Prostate gland (tissue), 2 donors: ENCODE measurements at regions not wholly inside any gene's neighbourhood (a gene's known extent, or its start where the extent isn't known, plus 50 kb on each side); places are given as distances from the start of the nearest gene placed in this dataset.

Experiments used
- CTCF ChIP-seq, 4 experiments: fragments of 200-600 bp in 2 of 4; fragments of 450-650 bp in 2 of 4; sonication (generic) in 2 of 4; IDR thresholded peaks; 1 replicate in 3 of 4; 2 replicates in 1 of 4; pipeline ENCODE4 v1.5.1; 2016 to 2019; ENCODE audit warnings: antibody characterized with exemption in 4 of 4, mild to moderate bottlenecking in 2 of 4, moderate library complexity in 2 of 4
- POLR2A ChIP-seq: fragments of 450-650 bp; IDR thresholded peaks from one replicate; pipeline ENCODE4 v1.6.1; 2016; ENCODE audit warnings: antibody characterized with exemption, mild to moderate bottlenecking

- TF ChIP-seq CTCF (IDR thresholded peaks at IDR 0.05) (no peak), POLR2A (no peak)
Observed at GRCh38 chr20:10855778-10856177, 182.0 kb upstream of the JAG1 start.
